ENCODE measurements at regions not wholly inside any gene's neighbourhood (a gene's known extent, or its start where the extent isn't known, plus 50 kb on each side); places are given as distances from the start of the nearest gene placed in this dataset.

DNA sequence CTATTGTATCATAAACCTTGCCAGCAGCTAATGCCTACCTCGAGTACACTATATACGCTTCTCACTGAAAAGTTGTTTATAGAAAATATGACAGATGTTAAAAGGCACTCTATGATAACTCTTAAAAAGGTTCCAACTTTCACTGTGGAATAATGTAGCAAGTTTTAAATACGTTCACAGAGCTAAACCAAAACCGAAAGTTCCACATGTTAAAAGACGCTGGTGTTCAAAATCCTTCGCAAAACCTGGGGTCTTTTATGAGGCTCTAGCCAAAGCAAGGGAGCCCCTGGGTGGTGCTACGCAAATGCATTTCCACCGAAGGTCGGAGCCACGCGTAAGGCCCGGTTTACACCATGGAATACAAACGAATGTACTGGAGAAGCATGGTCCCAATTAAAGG is 103.7 kb upstream of the TENM3 start:
- Histone ChIP-seq H3K36me3 (replicated peaks; ENCODE audit: insufficient read depth, low read length) (no peaks in the 10 kb centered on the region), H3K9me2 (replicated peaks; ENCODE audit: insufficient read depth, low read length) (no peaks in the 10 kb centered on the region), H3K79me2 (ENCODE audit: low read length) (no peaks in the 10 kb centered on the region), H3K27me3 (replicated peaks; ENCODE audit: insufficient read depth, low read length) (no peaks in the 10 kb centered on the region), H3K4me1 (ENCODE audit: low read length) (peaks cover 10% of the 10 kb centered on the region; the same call in 1 of the 2 replicates), H3K27ac (ENCODE audit: low read length) (no peak overlapping the region), H3F3A (ENCODE audit: insufficient read depth, low read length) (0 out of 2 replicates have a peak, but pooled peaks cover 3% of the 10 kb centered on the region), H3K4me2 (ENCODE audit: low read depth, low read length) (peak overlapping the region; percentile 64), H3K9me3 (replicated peaks; ENCODE audit: insufficient read depth, low read length) (no peaks in the 10 kb centered on the region), H3K9ac (ENCODE audit: low read length) (peak overlapping the region; percentile 17; the same call in 1 of the 2 replicates), H2AFZ (ENCODE audit: low read length) (peak overlapping the region; percentile 50), H4K20me1 (ENCODE audit: insufficient read depth, low read length) (no peaks in the 10 kb centered on the region), H3K4me3 (ENCODE audit: low read length) (peak overlapping the region; percentile 56)
- peak; percentile 55 for DNase-seq
- TF ChIP-seq EZH2phosphoT487 (IDR thresholded peaks at IDR 0.05; ENCODE audit: low read length) = no peak

DNA sequence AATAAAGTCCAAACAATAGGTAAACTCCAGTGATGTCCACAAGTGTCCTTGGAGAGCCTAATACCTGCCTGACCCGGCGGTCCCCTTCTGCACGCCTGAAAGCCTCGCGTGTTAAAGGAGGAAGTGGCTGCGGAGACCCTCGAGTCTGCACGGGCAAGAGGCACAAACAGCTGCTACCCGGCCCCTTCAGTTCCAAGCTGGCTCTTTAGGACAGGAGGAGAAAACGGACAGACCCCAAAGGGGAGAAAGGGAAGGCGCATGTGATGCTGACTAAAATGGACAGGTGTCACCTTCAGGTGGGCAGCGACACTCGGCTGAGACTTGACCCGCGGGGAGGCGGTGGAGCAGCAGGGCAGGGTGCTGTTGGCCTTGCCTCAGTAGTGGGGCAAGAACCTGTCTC is 102.7 kb upstream of the TENM3 start:
- DNase-seq = no peak
- H3K4me2 ChIP-seq (ENCODE audit: low read depth, low read length) = no peak overlapping the region
- no peaks in the 10 kb centered on the region for H3K9me3 ChIP-seq (replicated peaks; ENCODE audit: insufficient read depth, low read length)
- H3K4me3 ChIP-seq (ENCODE audit: low read length) = no peak overlapping the region
- no peaks in the 10 kb centered on the region for H3K36me3 ChIP-seq (replicated peaks; ENCODE audit: insufficient read depth, low read length)
- no peak for TF ChIP-seq EZH2phosphoT487 (IDR thresholded peaks at IDR 0.05; ENCODE audit: low read length)
- TF ChIP-seq, protein P1, sequence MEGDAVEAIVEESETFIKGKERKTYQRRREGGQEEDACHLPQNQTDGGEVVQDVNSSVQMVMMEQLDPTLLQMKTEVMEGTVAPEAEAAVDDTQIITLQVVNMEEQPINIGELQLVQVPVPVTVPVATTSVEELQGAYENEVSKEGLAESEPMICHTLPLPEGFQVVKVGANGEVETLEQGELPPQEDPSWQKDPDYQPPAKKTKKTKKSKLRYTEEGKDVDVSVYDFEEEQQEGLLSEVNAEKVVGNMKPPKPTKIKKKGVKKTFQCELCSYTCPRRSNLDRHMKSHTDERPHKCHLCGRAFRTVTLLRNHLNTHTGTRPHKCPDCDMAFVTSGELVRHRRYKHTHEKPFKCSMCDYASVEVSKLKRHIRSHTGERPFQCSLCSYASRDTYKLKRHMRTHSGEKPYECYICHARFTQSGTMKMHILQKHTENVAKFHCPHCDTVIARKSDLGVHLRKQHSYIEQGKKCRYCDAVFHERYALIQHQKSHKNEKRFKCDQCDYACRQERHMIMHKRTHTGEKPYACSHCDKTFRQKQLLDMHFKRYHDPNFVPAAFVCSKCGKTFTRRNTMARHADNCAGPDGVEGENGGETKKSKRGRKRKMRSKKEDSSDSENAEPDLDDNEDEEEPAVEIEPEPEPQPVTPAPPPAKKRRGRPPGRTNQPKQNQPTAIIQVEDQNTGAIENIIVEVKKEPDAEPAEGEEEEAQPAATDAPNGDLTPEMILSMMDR (IDR thresholded peaks at IDR 0.05; ENCODE audit: low read length) = no peak
- no peak for TF ChIP-seq EZH2 (optimal IDR thresholded peaks at IDR 0.05; ENCODE audit: low read depth, low read length)
- no peaks in the 10 kb centered on the region for H4K20me1 ChIP-seq (ENCODE audit: insufficient read depth, low read length)
- no peaks in the 10 kb centered on the region for H3K79me2 ChIP-seq (ENCODE audit: low read length)
- H3K9ac ChIP-seq (ENCODE audit: low read length) = no peak overlapping the region
- H2AFZ ChIP-seq (ENCODE audit: low read length) = no peak overlapping the region
- H3F3A ChIP-seq (ENCODE audit: insufficient read depth, low read length) = 0 out of 2 replicates have a peak, but pooled peaks cover 3% of the 10 kb centered on the region
- H3K27ac ChIP-seq (ENCODE audit: low read length) = no peak overlapping the region
- no peaks in the 10 kb centered on the region for H3K9me2 ChIP-seq (replicated peaks; ENCODE audit: insufficient read depth, low read length)
- H3K27me3 ChIP-seq (replicated peaks; ENCODE audit: insufficient read depth, low read length) = no peaks in the 10 kb centered on the region
- peaks cover 10% of the 10 kb centered on the region; the same call in 1 of the 2 replicates for H3K4me1 ChIP-seq (ENCODE audit: low read length)

DNA sequence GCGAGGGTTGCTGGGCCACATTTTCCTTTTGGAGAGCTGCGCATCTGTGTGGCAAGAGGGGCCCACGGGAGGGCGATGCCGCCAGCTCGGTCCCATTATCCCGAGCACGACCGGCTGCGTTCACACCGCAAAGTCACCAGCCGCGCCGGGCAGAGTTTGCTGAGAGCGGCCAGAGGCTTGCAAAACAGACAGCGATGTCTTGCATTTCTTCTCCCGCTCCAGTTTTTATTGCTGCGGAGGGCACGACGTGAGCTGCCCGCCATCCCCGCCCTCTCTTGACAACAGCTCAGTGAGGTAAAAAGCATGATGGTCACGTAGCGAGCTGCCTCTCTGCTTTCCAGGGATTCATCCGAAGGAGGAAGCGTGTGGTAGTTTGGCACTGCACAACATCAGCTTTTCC is 102.1 kb upstream of the TENM3 start:
- Histone ChIP-seq H3K36me3 (replicated peaks; ENCODE audit: insufficient read depth, low read length) (no peaks in the 10 kb centered on the region), H3K4me1 (ENCODE audit: low read length) (peaks cover 10% of the 10 kb centered on the region; the same call in 1 of the 2 replicates), H3K9me3 (replicated peaks; ENCODE audit: insufficient read depth, low read length) (no peaks in the 10 kb centered on the region), H3K9ac (ENCODE audit: low read length) (no peak overlapping the region), H3K79me2 (ENCODE audit: low read length) (no peaks in the 10 kb centered on the region), H3K4me2 (ENCODE audit: low read depth, low read length) (no peak overlapping the region), H3K27ac (ENCODE audit: low read length) (no peak overlapping the region), H3F3A (ENCODE audit: insufficient read depth, low read length) (0 out of 2 replicates have a peak, but pooled peaks cover 3% of the 10 kb centered on the region), H4K20me1 (ENCODE audit: insufficient read depth, low read length) (no peaks in the 10 kb centered on the region), H2AFZ (ENCODE audit: low read length) (no peak overlapping the region), H3K27me3 (replicated peaks; ENCODE audit: insufficient read depth, low read length) (no peaks in the 10 kb centered on the region), H3K4me3 (ENCODE audit: low read length) (no peak overlapping the region), H3K9me2 (replicated peaks; ENCODE audit: insufficient read depth, low read length) (no peaks in the 10 kb centered on the region)
- DNase-seq = no peak
- TF ChIP-seq EZH2 (optimal IDR thresholded peaks at IDR 0.05; ENCODE audit: low read depth, low read length) (no peak), EZH2phosphoT487 (IDR thresholded peaks at IDR 0.05; ENCODE audit: low read length) (no peak)
- TF ChIP-seq, protein P1 (IDR thresholded peaks at IDR 0.05; ENCODE audit: low read length) = no peak

Measured in MM.1S (cell line).